ENCODE measurements at regions not wholly inside any gene's neighbourhood (a gene's known extent, or its start where the extent isn't known, plus 50 kb on each side); places are given as distances from the start of the nearest gene placed in this dataset.

- no peak for TF ChIP-seq MYNN (tag by site-specific recombination; IDR thresholded peaks at IDR 0.05; ENCODE audit: borderline replicate concordance)
- no peak for TF ChIP-seq ZNF248 (tag by site-specific recombination; IDR thresholded peaks at IDR 0.05)
- TF ChIP-seq CTCF (tag by site-specific recombination; IDR thresholded peaks at IDR 0.05): no peak
- TF ChIP-seq ZNF394 (tag by site-specific recombination; IDR thresholded peaks at IDR 0.05; ENCODE audit: borderline replicate concordance): no peak
- TF ChIP-seq ZNF747 (tag by site-specific recombination; IDR thresholded peaks at IDR 0.05): no peak
- no peak for TF ChIP-seq ZNF121 (tag by site-specific recombination; IDR thresholded peaks at IDR 0.05)
- TF ChIP-seq PRDM1 (tag by site-specific recombination; IDR thresholded peaks at IDR 0.05): no peak
- no peak for TF ChIP-seq PRDM4 (tag by site-specific recombination; IDR thresholded peaks at IDR 0.05)
- TF ChIP-seq ZFP37 (tag by site-specific recombination; IDR thresholded peaks at IDR 0.05): no peak
- TF ChIP-seq PBX3 (CRISPR knock-in tag; IDR thresholded peaks at IDR 0.05): no peak
Observed at GRCh38 chr10:47235484-47235883, 64.5 kb upstream of the GDF10 start.

Data from HEK293 (cell line).